GM13977 (cell line): ENCODE measurements at regions not wholly inside any gene's neighbourhood (a gene's known extent, or its start where the extent isn't known, plus 50 kb on each side); places are given as distances from the start of the nearest gene placed in this dataset.
"Not testable (repeated sequence)": the region's sequence is repeated elsewhere in the genome, so short reads cannot be mapped to it uniquely, and the experiment has no call there.

Experiments used
- DNase-seq: peaks from one replicate; pipeline ENCODE4 v3.0.0; 2012; ENCODE audit warnings: low spot score
- in situ Hi-C: fragments of 300-500 bp; cut with MboI; formaldehyde crosslinking; loops from one replicate; pipeline ENCODE4 v1.12.0; 2022; ENCODE audit warnings: low sequenced_read_pairs, low pct_unique_long_range_greater_than_20kb, mixed read lengths, inconsistent platforms; ENCODE audit not compliant: unreplicated experiment
- TF ChIP-seq, protein P1 (sequence below): IDR thresholded peaks from 2 replicates; pipeline ENCODE4 v1.5.1; 2012; ENCODE audit warnings: mild to moderate bottlenecking, control low read depth; ENCODE audit not compliant: insufficient read depth; ENCODE audit errors: extremely low read depth, missing control alignments

DNA sequence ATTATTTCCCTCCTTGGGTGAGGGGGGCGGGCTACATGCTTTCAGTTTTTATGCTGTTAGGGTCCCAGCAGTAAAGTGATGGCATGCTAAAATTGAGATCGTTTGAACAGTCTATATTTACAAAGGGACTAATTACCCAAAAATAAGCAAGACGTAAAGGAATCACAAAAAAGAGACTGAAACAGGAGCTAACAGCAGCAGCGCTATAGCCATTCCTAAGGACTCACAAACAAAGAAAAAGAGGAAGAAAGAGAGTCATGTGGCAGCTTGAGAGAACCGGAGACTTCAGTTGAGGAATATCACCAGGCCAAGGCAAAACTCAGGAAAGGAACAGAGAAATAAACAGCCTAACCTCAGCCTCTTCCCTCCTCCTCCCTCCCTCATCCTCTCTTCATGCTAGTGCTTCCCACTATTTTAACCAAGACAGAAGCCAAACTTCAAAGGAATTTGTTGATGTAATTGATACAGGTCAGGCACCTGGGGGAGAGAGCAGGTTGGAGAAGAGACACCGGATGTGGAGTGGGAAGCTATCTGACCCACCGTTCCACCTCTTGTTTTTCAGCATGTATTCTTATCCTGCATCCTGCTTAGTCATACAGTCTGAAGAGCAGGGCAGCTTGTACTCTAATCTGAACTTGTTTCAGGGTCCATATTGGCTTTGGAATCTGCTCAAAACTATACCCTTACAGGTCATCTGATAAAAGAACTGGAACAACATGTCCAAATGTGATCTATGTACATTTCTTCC, 383.7 kb downstream of the NAF1 start:
- in situ Hi-C loops, result no loop called here
- TF ChIP-seq, protein P1, sequence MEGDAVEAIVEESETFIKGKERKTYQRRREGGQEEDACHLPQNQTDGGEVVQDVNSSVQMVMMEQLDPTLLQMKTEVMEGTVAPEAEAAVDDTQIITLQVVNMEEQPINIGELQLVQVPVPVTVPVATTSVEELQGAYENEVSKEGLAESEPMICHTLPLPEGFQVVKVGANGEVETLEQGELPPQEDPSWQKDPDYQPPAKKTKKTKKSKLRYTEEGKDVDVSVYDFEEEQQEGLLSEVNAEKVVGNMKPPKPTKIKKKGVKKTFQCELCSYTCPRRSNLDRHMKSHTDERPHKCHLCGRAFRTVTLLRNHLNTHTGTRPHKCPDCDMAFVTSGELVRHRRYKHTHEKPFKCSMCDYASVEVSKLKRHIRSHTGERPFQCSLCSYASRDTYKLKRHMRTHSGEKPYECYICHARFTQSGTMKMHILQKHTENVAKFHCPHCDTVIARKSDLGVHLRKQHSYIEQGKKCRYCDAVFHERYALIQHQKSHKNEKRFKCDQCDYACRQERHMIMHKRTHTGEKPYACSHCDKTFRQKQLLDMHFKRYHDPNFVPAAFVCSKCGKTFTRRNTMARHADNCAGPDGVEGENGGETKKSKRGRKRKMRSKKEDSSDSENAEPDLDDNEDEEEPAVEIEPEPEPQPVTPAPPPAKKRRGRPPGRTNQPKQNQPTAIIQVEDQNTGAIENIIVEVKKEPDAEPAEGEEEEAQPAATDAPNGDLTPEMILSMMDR, result no peak
- DNase-seq, result no peak

DNA sequence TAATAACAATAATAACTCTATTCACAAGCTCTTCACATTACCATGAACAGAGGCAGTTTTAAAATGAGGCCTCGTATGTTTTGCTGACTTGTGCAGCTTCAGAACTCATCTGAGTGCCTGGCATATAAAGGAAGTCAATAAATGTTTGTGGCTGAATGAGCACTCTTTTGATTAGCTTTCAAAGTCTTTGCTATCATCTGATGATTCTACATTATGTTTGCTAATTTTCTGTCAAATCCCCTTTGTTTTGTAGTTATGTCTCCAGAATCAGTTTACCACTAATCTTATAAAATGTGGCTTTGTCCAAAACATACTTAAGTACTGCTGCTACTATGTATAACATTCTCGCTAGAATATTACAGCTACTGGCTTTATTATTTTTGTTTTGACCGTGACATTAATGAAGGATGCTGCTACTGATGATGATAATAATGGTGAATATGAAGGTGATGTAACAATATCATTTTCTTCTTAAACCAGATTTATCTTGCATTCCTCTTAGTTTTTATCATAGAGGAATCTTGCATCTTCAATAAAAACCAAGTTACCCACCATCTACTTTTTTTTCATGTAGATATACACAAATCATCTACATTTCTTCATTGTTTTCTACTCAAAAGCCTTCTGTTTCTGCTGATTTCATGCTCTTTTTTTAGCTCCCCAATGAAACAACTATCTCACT, 384.5 kb downstream of the NAF1 start:
- TF ChIP-seq, protein P1, result no peak
- in situ Hi-C loops, result no loop called here

DNA sequence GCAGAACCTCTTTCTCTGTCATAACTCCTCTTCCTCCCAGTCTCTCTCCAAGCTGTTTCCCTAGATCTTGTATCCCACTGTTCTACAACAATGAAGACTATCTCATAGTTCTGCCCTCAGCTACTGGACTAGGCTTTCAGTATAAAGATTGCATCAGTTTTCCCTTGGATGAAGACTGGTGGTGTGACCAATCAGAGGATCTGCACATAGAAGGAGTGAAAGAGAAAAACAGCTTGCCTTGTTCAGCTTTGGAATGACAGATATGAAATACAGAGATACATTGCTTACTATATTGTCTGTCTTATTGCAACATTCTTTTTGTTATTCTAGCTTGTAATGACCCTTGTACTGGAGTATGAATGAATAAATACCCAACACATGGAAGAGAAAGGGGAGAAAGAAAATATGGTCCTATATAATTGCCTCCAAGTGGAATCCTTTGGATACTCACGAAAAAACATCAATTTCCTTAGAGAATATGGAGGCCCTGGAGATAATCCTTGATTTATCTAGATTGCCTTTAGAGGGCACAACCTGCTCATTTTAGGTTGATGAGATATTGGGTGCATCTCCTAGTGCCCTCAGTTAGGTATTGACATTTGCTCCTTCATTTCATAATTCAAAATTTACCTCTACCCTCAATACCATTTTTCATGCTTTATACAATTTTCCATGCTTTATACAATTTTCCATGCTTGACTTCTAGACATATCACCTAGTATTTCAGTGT, 395.8 kb downstream of the NAF1 start:
- in situ Hi-C loops, result no loop called here
- no peak for DNase-seq
- TF ChIP-seq, protein P1, result peak; percentile 32

More for the DNA sequence above, 384.5 kb downstream of the NAF1 start:
- no peak for DNase-seq

DNA sequence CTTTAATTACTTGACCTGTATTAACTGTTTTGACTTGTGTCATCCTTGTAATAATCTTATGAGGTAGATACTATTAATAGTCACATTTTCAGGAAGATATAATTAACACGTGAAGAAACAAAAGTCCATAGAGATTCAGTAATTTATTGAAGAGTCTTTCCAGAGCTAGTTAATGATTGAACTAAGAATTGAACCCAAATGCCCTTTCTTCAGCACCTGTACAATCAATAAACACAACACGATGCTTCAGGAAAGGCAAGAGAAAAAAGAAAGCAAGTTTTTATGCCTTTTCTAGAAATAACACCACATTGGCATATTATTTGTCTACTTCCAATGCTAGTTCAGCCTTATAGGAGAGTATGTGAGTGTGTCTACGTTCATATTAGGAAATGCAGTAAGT, 399.6 kb downstream of the NAF1 start:
- TF ChIP-seq, protein P1, result no peak
- in situ Hi-C loops, result no loop called here
- DNase-seq, result no peak

DNA sequence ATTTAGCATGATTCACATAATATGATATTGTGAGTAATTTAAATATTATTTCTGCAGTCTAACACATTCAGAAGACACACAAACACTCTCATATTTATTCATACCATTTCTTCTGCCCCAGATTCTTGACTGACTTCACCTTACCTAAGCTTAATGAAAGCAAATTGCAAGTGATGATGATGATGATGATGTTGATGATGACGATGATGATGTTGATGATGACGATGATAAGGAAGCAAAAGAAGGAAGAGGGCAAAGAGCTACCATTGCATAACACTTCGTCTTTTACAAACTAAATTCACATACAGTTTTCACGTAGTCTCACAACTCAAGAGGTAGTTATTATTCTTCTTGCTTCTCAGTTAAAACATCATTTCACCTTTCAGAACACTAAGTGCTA, 404.7 kb downstream of the NAF1 start:
- in situ Hi-C loops, result no loop called here
- TF ChIP-seq, protein P1, result no peak
- no peak for DNase-seq

DNA sequence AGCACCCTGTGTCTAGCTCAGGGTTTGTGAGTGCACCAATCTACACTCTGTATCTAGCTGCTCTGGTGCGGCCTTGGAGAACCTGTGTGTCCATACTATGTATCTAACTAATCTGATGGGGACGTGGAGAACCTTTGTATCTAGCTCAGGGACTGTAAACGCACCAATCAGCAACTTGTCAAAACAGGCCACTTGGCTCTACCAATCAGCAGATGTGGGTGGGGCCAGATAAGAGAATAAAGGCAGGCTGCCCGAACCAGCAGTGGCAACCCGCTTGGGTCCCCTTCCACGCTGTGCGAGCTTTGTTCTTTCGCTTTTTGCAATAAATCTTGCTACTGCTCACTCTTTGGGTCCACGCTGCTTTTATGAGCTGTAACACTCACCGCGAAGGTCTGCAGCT, 426.5 kb downstream of the NAF1 start:
- in situ Hi-C loops, result not testable (repeated sequence)

DNA sequence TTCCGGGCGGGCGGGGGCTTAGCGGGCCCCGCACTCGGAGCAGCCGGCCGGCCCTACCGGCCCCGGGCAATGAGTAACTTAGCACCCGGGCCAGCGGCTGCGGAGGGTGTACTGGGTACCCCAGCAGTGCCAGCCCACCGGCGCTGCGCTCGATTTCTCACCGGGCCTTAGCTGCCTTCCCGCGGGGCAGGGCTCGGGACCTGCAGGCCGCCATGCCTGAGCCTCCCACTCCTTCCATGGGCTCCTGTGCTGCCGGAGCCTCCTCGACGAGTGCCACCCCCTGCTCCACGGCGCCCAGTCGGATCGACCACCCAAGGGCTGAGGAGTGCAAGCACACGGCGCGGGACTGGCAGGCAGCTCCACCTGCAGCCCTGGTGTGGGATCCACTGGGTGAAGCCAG, 427.1 kb downstream of the NAF1 start:
- DNase-seq, in situ Hi-C loops: not testable (repeated sequence)

More for the DNA sequence above, 426.5 kb downstream of the NAF1 start:
- not testable (repeated sequence) for DNase-seq
